Stimulated activated CD4-positive, alpha-beta T cell treated with anti-CD3 and anti-CD28 coated beads, Interleukin-4, amount 100 ng/mL, for 24 hours (primary cell): ENCODE measurements at regions not wholly inside any gene's neighbourhood (a gene's known extent, or its start where the extent isn't known, plus 50 kb on each side); places are given as distances from the start of the nearest gene placed in this dataset.
"Not testable (repeated sequence)": the region's sequence is repeated elsewhere in the genome, so short reads cannot be mapped to it uniquely, and the experiment has no call there.

Source experiments
- DNase-seq: peaks from one replicate; pipeline ENCODE4 v3.0.0-alpha.2; 2020

DNA sequence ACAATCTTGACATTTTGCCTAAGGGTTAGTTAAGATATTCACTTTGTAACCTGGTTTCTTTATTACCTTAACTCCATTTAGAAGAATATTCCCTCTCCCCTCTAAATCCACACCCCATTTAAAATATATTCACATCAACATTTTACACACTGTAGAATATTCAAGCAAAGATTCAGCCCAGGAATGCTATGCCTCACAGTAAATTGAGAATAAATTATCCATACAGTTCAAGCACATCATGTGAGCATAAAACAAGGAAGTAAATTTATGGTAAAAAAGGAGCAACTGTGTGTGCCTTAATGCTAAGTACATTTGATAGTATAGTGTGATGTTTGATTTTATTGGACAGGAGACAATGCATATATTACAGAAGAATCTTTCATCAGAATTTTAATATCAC is 806.6 kb upstream of the KIF2B start:
- no peak for DNase-seq

DNA sequence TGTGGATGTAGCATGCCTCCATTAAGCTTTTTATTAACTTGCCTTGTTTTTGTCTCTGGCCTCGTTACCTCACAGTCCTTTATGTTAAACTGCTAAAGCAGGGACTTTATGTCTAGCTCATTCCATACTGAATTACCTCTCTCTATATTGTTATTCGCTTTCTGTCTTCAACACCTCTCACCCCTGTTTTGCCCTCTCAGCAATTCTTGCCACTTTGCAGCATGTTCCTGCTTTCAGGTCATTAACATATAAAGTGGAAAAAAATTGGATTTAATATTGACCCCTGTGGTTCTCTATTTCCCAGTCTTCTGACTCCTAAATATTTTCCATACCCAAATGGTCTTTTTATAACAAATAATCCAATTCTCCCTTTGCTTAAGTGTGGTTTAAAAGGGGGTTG is 810.4 kb upstream of the KIF2B start:
- DNase-seq = no peak

DNA sequence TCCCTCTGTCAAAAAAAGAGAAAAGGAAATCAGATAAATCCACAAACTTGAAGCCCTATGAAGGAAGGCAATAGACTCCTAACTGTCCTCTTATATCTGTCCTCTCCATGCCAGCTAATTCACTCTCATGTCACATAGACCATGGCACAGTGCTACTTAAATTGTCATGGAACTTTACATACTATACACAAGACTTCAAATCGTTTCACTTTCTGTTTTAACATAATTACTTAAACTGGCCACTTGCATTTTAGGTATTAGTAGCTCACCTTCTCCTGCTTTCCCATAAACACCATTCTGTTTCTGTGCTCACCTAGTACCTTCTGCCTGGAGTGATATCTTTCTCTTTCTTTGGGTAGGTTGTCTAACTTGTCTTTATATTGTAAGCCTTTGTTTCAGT is 816.7 kb upstream of the KIF2B start:
- no peak for DNase-seq

DNA sequence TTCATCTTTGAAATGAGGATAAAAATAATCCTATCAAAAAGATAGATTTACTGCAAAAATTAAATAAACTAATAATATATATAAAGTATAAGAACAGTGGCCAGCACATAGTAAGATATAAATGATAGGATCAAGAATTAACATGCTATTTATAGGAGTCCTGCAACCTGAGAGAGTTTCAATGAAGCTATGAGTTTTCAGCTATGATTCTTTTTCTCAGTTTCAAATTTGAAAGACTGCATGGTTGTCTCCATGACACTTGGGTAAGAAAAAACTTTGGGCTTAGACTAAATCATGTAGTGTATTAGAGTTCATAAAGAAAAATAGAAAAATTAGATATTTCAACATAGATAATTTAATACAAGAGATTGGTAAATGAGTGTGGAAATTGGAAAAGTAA is 817.8 kb upstream of the KIF2B start:
- no peak for DNase-seq

DNA sequence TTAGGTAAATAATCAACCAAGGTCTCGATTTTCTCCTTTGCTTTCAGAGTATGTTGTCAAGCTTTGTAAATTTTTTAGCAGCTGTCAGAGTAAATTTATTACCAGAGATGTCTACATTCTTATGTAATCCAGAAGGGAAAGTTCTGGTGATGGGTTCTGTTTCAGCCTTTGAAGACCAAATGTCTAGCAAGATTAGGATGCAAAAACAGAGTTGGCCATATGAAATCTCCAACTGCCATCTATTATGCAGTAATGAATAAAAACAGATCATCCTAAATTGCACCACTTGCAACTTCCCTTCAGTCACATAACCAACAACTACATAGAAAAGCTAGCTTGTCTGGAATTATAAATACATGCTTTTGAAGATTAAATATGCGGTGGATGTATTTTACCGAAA is 826.8 kb upstream of the KIF2B start:
- no peak for DNase-seq

DNA sequence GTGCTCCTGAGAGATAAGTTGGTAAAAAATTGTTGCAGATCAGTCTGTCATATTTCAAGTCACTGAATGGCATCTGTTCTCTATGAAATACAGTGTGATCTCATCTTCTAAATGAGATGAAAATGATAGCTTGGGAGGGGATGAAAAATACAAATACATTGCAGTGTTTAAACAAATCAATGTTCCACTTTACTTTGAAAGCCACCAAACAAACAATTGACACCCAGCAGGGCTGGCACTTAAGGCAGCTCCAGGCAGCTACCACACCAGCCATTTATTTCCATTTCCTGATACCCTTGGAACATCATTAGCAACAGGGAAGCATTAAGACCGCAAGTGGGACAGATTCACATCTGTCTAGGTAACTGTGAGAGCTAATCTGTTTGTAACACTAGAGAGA is 827.6 kb upstream of the KIF2B start:
- no peak for DNase-seq

DNA sequence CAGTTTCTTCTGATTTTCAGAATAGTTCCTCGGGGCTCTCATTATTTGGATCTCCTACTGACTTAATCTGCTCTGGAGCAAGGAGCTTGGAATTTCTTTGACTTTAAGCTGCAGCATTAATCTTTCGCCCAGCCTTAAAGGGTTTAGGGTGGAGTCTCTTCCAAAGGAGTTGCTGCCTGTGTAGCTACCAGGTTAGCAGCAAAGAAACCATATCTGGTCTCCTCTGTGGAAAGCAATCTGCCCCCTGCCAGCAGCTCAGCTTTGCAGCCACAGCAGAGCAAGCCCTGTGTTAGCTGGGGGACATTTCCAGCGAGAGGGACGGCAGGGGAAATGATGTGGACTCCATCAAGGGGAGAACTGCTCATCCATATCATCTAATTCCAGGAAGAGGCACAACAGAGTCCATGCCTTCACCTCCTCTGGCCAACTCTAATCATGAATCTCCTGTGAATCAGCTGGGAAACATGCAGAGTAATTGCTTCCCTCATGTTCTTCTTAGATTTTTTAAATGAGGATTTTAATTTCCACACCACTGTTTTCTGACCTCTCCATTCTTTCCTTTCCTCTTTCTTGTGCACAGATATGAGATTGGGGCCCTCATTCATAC is 827.6 kb upstream of the CA10 start:
- no peak for DNase-seq

DNA sequence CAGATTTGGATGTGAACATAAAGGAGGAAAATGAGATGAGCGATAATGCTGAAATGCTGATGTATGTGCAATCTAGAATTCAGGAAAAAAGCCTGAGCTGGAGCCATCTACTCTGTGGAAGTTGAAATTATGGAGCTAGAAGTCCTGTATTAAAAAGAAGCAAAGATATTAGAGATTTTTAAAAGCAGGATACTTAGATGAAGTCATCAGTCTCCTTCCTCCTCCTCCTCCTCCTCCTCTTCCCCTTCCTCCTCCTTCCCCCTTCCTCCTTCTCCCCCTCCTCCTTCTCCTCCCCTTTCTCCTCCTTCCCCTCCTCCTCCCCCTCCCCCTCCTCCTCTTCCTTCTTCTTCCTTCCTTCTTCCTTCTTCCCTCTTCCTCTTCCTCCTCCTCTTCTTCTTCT is 823.8 kb upstream of the CA10 start:
- DNase-seq = no peak

DNA sequence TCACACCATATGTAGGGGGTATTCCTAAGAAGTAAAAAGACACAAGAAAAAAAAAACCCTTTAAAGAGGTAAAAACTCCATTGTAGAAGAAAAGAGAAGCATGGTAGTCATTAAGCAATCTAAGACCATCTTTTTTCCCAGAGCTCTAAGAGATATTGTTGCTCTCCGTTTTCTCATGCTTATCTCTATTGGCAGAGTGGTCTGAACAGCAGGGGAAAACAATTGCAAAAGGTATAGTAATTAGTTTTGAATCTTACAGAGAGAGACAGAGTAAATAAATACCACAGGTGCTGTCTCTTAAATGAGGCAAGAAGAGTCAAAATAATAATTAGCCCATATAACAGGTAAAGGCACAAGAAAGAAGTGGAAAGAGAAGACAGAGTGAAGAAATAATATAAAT is 821.4 kb upstream of the CA10 start:
- DNase-seq = no peak

DNA sequence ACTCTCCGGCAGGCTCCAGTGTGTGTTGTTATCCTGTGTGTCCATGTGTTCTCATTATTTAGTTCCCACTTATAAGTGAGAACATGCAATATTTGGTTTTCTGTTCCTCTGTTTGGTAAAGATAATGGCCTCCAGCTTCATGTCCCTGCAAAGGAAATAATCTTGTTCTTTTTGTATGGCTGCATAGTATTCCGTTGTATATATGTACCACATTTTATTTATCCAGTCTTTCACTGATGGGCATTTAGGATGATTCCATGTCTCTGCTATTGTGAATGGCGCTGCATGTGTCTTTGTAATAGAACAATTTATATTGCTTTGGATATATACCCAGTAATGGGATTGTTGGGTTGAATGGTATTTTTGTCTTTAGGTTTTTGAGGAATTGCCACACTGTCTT is 807.3 kb upstream of the CA10 start:
- DNase-seq = no peak

DNA sequence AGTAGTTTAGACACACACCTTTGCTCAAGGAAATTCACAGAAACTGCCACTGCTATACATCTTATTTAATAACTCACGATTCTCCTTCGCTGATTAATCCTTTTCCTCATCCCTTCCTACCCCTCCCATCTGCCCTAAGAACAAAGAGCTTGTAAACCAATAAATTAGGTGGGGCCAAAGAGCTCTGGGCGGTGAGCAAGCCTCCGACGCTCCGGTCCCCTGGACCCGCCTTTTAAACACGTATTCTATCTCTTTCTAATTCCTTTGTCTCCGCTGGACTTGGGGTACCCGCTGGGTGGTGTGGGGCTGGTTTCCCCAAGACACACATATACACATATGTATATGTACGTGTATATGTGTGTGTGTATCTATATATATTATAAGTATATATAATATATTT is 803.2 kb upstream of the CA10 start:
- DNase-seq = not testable (repeated sequence)

DNA sequence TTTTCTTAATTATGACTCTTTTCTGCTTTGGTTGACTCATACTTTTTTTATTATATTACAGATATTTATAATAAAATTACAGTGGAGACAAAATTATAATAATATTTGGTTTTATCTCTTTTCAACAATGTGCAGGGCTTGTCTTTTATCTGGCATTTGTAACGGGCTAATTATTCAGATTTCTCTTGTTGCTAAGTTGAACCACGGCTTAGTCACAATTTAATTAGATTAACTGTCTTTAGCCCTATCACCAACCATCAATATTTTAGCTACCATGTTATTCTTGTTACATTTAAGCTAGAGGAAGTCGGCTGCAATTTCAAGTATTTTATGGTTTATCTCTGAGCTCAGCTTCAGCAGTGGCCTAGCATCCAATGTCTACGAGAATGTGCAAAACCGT is 798.9 kb upstream of the CA10 start:
- DNase-seq = no peak

DNA sequence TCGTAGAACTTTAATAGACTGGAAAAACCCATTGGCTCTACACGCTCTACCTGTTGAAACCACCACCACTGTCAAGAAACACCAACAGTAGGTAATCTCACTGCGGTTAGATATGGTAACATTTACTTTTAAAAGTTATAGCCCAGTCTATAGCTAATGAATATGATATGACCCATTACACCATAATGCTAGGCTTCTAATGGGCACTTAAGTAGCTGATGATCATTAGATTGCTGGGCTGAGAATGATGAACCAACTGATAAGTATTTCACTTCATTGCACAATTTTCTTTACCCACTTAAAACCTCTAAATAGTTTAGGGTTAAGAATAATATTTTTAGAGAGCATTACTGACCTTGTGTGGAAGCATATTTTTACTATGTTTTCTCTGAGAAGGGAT is 788.9 kb upstream of the CA10 start:
- DNase-seq = no peak

DNA sequence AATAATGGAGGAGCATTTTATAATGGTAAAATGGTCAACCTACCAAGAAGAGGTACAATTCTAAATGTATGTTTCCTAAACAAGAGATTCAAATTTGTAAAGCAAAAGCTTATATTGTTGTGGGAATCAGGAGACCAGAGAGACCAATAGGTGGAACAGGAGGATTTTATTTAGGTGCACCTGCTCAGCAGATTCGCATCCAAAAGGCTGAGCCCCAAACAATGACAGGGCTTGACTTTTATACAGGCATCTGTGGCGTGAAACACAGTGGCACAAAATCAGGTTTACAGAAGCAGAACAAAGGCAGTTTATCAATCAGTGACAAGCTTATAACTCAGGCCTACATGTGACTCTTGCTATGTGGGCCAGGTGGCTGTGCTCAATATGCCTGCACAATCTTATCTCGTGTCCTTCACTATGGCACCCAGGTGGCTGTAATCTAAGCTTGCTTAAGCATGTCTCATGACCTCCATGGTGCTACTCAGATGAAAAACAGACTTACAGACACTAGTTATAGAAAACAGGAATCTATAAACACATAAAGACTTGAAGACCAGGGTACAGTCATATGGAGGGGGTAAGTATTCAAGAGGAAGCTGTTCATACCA is 780.2 kb upstream of the CA10 start:
- no peak for DNase-seq

DNA sequence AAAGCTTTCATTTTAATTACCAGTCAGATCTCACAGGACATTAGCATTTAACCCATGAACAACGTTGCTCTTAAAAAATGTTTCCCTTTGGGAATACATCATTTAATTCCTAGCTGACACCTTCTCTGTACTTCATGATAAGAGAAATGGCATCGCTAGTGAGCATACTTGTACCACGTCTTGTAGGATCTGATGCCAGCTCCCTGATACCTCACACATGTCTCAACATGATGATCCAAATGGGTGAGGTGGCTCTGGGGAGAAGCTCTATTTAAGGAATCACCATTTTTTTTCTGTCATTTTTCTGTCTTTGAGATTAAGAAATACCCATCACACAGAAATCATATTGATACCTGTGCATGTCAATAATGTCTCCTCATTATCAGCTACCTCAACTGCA is 772.1 kb upstream of the CA10 start:
- DNase-seq = no peak

DNA sequence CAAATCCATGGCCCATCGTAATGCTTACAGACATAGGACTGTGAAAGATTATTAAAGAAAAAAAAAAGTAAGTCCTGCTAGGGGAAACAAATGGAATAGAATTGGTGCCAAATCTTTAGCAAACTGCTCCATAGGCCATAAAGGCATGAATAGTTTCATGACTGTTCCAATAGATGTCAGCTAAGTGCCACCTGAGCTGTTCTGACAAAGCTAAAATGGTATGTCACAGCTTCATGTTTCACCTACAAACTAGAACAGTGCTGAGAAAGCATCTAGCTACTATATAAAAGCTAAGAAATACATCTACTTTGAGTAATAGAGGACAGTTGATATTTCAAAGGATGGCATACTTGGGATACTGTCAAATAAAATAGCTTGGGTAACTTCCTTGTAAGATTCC is 771.6 kb upstream of the CA10 start:
- no peak for DNase-seq

DNA sequence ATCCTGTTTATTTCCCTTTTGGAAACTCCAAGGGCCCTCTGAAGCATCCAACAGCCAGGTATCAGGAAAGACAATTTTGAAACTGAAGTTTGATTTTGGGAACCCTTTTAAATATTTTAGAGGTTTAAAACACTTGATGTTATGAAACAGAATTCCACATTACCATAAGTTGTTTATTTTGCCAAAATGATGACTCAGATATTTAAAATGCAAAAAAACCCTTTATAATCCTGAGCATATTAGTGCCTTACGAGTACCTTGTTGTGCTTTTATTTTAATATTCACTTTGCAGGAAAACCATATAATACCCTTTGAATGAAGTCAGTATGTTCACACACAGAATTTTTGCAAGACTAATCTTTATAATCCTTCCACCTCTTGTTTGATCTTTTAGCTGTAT is 765.1 kb upstream of the CA10 start:
- DNase-seq = no peak

DNA sequence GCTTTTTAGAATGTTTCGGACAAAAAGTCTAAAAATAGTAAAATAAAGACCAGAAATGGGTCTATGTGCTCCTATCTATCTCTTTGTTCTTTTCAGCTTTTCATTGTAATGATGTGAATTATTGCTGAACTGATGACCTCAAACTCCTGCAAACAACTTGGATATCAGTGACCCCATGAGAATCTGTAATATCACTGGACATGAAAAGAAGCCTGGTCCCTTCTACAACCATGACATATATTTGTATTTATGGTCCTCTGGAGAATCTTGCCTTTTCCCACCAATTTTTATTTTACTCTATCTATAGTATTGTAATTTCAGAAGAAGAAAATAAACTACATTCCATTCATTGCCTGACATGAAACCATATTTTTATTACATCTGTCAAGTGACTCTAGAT is 740.7 kb upstream of the CA10 start:
- DNase-seq = no peak

DNA sequence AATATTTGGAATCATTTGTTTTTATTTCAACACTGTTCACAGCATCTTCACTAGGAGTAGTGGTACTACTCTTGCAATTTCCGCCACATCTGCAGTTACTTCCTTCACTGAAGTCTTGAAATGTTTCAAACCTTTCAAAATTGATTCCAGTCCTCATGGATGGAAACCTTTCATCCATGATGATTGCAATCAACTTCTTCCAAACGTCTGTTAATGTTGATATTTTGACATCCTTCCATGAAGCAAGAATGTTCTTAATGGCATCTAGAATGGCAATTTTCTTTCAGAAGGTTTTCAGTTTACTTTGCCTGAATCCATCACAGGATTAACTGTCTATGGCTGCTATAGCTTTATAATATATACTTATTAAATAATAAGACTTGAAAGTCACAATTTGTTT is 736.8 kb upstream of the CA10 start:
- DNase-seq = no peak

DNA sequence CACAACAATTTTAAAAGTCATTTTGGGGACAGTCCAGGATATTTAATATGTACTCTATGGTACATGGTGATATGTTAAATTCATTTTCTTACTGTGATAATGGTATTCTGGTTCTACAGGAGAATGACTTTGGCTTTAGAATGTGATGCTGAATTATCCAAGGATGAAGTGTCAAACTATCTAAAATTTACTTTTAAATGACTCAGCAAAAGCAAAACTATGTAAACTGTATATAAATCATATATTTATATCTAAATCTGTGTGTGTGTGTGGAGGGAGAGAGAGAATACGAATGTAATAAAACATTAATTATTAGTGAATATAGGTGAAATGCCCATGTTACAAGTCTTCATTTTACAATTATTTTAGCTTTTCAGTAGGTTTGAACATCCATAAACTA is 733.8 kb upstream of the CA10 start:
- DNase-seq = no peak

DNA sequence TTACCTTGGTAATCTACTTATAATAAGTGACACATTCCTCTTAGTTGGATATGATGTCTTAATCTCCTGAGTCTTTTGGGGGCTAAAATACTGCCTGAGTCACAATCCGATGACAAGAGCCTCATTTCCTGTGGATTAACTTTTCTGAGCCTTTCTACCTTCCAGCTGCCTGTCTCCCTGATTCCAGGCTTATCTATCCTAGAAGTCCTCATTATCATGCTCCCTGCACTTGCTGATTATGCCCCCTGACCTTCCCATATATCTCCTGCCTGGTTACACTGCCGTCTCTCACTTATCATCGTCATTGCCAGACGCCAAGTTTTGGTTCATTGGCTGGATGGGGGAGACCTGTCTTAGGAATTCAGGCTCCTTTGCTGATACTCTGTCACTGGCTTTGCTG is 727.4 kb upstream of the CA10 start:
- DNase-seq = no peak

DNA sequence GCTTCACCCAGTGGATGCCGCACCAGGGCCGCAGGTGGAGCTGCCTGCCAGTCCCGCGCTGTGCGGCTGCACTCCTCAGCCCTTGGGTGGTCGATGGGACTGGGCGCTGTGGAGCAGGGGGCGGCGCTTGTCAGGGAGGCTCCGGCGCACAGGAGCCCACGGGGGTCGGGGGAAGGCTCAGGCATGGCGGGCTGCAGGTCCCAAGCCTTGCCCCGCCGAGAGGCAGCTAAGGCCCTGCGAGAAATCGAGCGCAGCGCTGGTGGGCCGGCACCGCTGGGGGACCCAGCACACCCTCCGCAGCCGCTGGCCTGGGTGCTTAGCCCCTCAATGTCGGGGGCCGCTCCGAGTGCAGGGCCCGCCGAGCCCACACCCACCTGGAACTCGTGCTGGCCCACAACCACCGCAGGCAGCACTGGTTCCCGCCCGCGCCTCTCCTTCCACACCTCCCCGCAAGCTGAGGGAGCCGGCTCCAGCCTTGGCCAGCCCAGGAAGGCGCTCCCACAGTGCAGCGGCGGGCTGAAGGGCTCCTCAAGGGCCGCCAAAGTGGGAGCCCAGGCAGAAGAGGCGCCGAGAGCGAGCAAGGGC is 725.5 kb upstream of the CA10 start:
- DNase-seq = not testable (repeated sequence)

DNA sequence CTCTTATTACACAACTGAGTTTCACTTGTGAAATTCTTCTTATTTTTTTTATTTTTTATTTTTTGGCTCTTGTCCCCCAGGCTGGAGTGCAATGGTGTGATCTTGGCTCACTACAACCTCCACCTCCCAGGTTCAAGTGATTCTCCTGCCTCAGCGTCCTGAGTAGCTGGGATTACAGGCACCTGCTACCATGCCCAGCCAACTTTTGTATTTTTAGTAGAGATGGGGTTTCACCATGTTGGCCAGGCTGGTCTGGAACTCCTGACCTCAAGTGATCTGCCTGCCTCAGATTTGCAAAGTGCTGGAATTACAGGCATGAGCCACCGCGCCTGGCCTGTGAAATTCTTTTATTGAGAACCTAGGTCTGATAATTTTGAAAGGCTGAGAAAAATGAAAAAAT is 688.3 kb upstream of the CA10 start:
- DNase-seq = not testable (repeated sequence)

DNA sequence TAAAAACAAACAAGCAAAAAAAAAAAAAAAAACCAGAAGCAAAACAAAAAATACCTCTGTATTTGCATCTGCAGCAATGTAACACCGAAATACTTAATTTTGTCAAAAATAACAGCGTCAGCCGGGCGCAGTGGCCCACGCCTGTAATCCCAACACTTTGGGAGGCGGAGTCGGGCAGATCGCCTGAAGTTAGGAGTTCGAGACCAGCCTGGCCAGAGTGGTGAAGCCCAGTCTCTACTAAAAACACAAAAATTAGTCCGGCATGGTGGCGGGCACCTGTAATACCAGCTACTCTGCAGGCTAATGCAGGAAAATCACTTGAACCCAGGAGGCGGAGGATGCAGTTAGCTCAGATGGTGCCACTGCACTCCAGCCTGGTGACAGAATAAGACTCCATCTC is 683.5 kb upstream of the CA10 start:
- DNase-seq = no peak

DNA sequence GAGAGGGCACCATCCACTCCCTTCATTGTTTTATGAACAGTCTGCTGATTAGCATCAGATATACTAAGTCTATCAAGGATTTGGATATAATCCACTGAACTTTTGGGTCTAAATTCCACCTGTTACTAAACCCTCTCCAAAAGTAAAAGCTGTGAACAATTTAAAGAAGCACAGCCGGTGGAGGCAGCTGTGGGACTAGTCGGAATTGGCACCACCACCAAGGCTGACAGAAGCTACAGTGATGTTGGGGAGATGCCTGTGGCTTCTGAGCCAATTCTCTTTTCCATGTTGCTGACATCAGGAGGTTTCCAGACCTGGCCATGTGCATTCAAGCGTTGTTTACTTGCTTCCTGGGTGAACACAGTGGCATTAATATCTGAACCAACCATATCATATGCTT is 679.0 kb upstream of the CA10 start:
- DNase-seq = no peak
